Retinal pigment epithelial cell (primary cell): ENCODE measurements at regions not wholly inside any gene's neighbourhood (a gene's known extent, or its start where the extent isn't known, plus 50 kb on each side); places are given as distances from the start of the nearest gene placed in this dataset.

Experiments used
- DNase-seq: peaks from one replicate; pipeline ENCODE4 v3.0.0-alpha.2; 2010; ENCODE audit warnings: low read depth
- H3K4me3 ChIP-seq: 2 replicates; pipeline ENCODE4 v1.5.1; 2011; ENCODE audit warnings: mild to moderate bottlenecking, low read length, control low read depth, moderate library complexity
- TF ChIP-seq, protein P1 (sequence below): conservative IDR thresholded peaks from 2 replicates; pipeline ENCODE4 v1.5.1; 2011; ENCODE audit warnings: low read depth, low read length, control low read depth, inconsistent platforms

DNA sequence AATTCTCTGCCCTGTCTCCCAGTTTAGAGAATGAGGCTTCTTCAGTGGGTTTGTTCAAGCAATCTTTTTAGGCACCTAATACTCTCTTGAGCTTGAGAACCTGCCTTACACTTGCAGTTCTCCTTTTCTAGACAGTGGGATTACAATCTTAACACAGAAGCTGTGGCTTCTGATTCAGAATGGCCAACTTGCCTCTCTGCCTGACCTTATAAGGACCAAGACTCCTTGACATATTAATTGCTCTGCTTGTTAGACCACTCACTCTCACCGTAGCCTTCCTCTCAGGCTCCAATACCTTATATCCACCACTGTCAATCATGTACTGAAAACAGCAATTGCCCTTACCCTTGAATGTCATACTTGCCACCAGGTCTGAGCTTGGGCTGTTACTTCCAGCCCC lies 338.7 kb upstream of the MAOA start:
- TF ChIP-seq, protein P1, sequence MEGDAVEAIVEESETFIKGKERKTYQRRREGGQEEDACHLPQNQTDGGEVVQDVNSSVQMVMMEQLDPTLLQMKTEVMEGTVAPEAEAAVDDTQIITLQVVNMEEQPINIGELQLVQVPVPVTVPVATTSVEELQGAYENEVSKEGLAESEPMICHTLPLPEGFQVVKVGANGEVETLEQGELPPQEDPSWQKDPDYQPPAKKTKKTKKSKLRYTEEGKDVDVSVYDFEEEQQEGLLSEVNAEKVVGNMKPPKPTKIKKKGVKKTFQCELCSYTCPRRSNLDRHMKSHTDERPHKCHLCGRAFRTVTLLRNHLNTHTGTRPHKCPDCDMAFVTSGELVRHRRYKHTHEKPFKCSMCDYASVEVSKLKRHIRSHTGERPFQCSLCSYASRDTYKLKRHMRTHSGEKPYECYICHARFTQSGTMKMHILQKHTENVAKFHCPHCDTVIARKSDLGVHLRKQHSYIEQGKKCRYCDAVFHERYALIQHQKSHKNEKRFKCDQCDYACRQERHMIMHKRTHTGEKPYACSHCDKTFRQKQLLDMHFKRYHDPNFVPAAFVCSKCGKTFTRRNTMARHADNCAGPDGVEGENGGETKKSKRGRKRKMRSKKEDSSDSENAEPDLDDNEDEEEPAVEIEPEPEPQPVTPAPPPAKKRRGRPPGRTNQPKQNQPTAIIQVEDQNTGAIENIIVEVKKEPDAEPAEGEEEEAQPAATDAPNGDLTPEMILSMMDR, result no peak
- no peak overlapping the region for H3K4me3 ChIP-seq
- no peak for DNase-seq

DNA sequence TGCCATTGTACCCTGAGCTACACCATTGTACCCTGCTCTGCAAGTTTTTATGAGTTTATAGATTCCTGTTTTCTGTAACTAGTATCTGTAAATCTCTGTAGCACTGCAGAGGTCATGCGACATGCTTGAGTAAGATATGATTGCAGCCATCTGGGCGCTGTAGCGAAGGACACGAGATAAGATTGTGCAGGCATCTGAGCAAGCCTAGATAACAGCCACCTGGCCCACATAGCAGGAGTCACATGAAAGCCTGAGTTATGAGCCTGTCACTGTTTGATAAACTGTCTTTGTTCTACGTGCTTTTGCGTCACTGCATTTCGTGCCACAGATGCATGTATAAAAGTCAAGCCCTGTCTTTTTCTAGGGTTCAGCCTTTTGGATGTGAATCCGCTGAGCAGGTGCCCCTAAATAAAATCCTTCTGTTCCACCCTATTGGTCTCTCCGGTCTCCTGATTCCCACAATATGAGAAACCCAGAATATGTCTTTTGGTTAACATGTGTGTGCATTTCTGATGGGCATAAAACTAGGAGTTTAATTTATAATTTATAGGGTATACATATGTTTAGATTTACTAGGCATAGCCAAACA lies 327.6 kb upstream of the MAOA start:
- TF ChIP-seq, protein P1, result no peak
- DNase-seq, result no peak
- H3K4me3 ChIP-seq, result no peak overlapping the region

DNA sequence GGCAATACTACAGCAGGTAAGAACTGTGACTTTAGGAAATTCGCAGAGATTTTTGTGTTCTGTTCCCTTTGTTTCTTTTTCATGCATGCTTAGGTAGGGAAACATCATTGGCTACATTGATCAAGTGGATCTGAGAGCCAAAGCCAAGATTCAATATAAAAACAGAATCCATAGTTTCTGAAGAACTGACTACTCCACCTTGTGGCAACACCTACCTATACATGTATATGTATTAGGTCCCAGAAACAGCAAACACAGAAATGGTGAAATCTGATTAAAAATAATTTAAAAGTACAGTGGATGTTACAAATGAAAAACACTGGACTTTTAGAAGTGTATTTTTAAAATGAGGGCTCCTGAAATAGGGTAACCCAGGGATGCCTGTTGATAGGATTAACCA lies 322.6 kb upstream of the MAOA start:
- DNase-seq, result no peak
- H3K4me3 ChIP-seq, result no peak overlapping the region
- TF ChIP-seq, protein P1, result no peak

DNA sequence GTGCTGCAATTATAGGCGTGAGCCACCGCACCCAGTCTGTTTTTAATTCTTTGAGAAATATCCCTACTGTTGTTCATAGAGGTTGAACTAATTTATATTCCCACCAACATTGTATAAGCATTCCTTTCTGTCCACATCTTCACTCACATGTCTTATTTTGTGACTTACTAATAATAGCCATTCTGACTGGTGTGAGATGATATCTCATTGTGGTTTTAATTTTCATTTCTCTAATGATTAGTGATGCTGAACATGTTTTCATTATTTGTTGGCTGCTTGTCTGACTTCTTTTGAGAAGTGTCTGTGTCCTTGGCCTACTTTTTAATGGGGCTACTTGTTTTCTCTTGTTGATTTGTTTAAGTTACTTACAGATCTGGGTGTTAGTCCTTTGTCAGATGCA lies 310.9 kb upstream of the MAOA start:
- H3K4me3 ChIP-seq, result no peak overlapping the region
- no peak for DNase-seq
- TF ChIP-seq, protein P1, result no peak

DNA sequence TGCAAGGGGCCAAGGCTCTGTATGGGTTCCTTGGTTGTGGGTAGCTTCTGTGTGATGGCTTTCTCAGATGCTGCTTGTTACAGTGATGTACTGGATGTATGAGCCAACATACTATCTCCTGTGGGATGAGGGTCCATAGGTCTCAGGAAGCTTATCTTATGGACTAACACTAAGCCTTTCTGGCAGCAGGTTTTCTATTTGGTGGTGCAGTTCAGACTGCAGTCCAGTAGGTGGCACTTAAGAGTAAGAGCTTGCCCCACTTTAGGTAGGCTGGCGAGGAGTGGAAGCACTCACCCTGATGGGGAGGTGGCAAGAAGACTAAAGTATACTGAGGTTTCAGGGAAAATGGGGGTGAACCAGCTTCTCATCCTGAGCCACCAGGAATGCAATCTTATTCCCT lies 306.7 kb upstream of the MAOA start:
- no peak overlapping the region for H3K4me3 ChIP-seq
- TF ChIP-seq, protein P1, result peak; percentile 43
- DNase-seq, result no peak

DNA sequence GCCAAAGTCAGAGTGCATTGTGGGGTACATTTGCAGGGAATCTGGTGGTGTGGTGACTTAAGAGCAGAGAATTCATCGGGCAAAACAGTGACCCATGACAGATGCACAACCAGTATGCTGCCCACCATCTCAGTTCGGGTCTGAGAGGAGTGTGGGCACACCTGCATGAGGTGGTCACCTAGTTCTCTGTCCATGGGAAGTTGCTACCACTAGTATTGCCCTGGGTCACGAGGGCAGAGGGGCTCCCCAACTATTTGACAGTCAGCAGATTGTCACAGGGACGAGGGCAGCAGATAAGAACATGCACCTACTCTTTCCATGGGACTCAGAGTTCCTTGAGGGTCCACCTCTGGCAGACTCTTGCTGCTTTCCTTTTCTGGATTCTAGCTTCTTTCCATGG lies 305.2 kb upstream of the MAOA start:
- no peak overlapping the region for H3K4me3 ChIP-seq
- TF ChIP-seq, protein P1, result no peak
- DNase-seq, result no peak

DNA sequence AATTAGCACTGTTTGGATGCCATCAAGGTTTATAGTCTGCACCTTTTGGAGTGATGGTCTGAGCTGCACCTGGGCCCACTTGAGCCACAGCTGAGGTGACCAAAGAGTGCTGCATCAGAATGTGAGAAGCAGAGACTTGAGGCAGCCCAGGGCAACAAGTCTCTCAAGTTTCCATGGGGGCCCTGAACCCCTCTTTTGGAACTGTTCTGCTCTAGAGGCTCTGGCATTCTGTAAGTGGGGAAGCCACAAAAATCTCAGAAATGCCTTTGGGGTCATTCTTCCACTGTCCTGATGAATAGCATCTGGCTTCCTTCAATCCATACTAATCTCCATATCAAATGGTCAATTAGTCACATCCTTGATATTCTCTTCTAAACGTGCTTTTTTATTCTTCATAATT lies 298.4 kb upstream of the MAOA start:
- DNase-seq, result no peak
- TF ChIP-seq, protein P1, result no peak
- no peak overlapping the region for H3K4me3 ChIP-seq
